ENCODE measurements at regions not wholly inside any gene's neighbourhood (a gene's known extent, or its start where the extent isn't known, plus 50 kb on each side); places are given as distances from the start of the nearest gene placed in this dataset.

GRCh38 chr13:73702419-73703071, 431.7 kb downstream of the KLF12 start:
- TF ChIP-seq CTCF (IDR thresholded peaks at IDR 0.05; ENCODE audit: poor library complexity) (no peak), EZH2 (IDR thresholded peaks at IDR 0.05; ENCODE audit: borderline replicate concordance) (no peak)

Measured in hepatocyte (in vitro differentiated cells).